ENCODE measurements at regions not wholly inside any gene's neighbourhood (a gene's known extent, or its start where the extent isn't known, plus 50 kb on each side); places are given as distances from the start of the nearest gene placed in this dataset.

- no peak for ATAC-seq
- 23% methylated on average over 4 of the region's 4 CpGs for WGBS (ENCODE audit: missing lambda C conversion rate)
- FAIRE-seq: no peak
- Histone ChIP-seq H3K9me3 (no peaks in the 10 kb centered on the region), H3K4me1 (no peaks in the 10 kb centered on the region), H3K27ac (no peak overlapping the region), H3K4me3 (no peak overlapping the region), H3K4me2 (no peak overlapping the region)
- TF ChIP-seq SREBF2 (IDR thresholded peaks at IDR 0.05): no peak
- no peak for TF ChIP-seq EHF (CRISPR knock-in tag; IDR thresholded peaks at IDR 0.05)
- TF ChIP-seq EHMT2 (IDR thresholded peaks at IDR 0.05; ENCODE audit: low read depth): no peak
- no peak for TF ChIP-seq KDM1A (IDR thresholded peaks at IDR 0.05; ENCODE audit: low read depth)
- TF ChIP-seq HDAC2 (IDR thresholded peaks at IDR 0.05): no peak
- TF ChIP-seq RAD21 (conservative IDR thresholded peaks at IDR 0.05 in 1 of 2, IDR thresholded peaks at IDR 0.05 in 1 of 2): no peak
- TF ChIP-seq, protein P1, sequence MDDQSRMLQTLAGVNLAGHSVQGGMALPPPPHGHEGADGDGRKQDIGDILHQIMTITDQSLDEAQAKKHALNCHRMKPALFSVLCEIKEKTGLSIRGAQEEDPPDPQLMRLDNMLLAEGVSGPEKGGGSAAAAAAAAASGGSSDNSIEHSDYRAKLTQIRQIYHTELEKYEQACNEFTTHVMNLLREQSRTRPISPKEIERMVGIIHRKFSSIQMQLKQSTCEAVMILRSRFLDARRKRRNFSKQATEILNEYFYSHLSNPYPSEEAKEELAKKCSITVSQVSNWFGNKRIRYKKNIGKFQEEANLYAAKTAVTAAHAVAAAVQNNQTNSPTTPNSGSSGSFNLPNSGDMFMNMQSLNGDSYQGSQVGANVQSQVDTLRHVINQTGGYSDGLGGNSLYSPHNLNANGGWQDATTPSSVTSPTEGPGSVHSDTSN (IDR thresholded peaks at IDR 0.05): no peak
- no peak for TF ChIP-seq FOSB (CRISPR knock-in tag; IDR thresholded peaks at IDR 0.05)
- no peak for TF ChIP-seq CTCF (IDR thresholded peaks at IDR 0.05)
- no peak for TF ChIP-seq ZFP36 (IDR thresholded peaks at IDR 0.05; ENCODE audit: borderline replicate concordance, partially characterized antibody)
- no peak for TF ChIP-seq HOXA7 (CRISPR knock-in tag; IDR thresholded peaks at IDR 0.05)
- no peak for TF ChIP-seq ZNF302 (CRISPR knock-in tag; IDR thresholded peaks at IDR 0.05)
- TF ChIP-seq NPAS2 (CRISPR knock-in tag; IDR thresholded peaks at IDR 0.05; ENCODE audit: borderline replicate concordance): no peak
- TF ChIP-seq ZC3H11A (IDR thresholded peaks at IDR 0.05): no peak
- no peak for TF ChIP-seq SMC3 (IDR thresholded peaks at IDR 0.05)
- TF ChIP-seq MYC (IDR thresholded peaks at IDR 0.05; ENCODE audit: borderline replicate concordance, low read length): no peak
- TF ChIP-seq POLR2A (IDR thresholded peaks at IDR 0.05; ENCODE audit: low read length): no peak
- no peak for TF ChIP-seq JUNB (IDR thresholded peaks at IDR 0.05)
- TF ChIP-seq ELK1 (IDR thresholded peaks at IDR 0.05; ENCODE audit: low read depth, low read length): no peak
- ChIA-PET CTCF (no interaction called here), POLR2A (no interaction called here)
- no peak for DNase-seq (ENCODE audit: low read depth in 1 of 2, low spot score in 1 of 2)
Observed at GRCh38 chr11:97615546-97615945, 1225.7 kb downstream of the JRKL start.

- CTCF ChIA-PET: no interaction called here
- FAIRE-seq (no peak), ATAC-seq (no peak), DNase-seq (ENCODE audit: low read depth in 1 of 2, low spot score in 1 of 2) (no peak)
- Histone ChIP-seq H3K4me1 (no peaks in the 10 kb centered on the region), H3K4me3 (no peak overlapping the region), H3K9me3 (no peaks in the 10 kb centered on the region), H3K27ac (no peak overlapping the region), H3K4me2 (no peak overlapping the region)
- 24% methylated on average over 3 of the region's 3 CpGs for WGBS (ENCODE audit: missing lambda C conversion rate)
- POLR2A ChIA-PET: no interaction called here
- TF ChIP-seq TP53 (CRISPR knock-in tag; IDR thresholded peaks at IDR 0.05) (no peak), ESRRA (IDR thresholded peaks at IDR 0.05; ENCODE audit: borderline replicate concordance, low read length) (no peak), KDM1A (IDR thresholded peaks at IDR 0.05; ENCODE audit: low read depth) (no peak), TFCP2L1 (CRISPR knock-in tag; IDR thresholded peaks at IDR 0.05) (no peak), RFX5 (IDR thresholded peaks at IDR 0.05) (no peak), CBX8 (IDR thresholded peaks at IDR 0.05) (no peak), REST (IDR thresholded peaks at IDR 0.05) (no peak), RNF2 (IDR thresholded peaks at IDR 0.05; ENCODE audit: borderline replicate concordance, low read depth) (no peak), NR3C1 (IDR thresholded peaks at IDR 0.05) (no peak), BCL3 (IDR thresholded peaks at IDR 0.05) (no peak), NFE2L2 (conservative IDR thresholded peaks at IDR 0.05; ENCODE audit: low read length) (no peak), NPAS2 (CRISPR knock-in tag; IDR thresholded peaks at IDR 0.05; ENCODE audit: borderline replicate concordance) (no peak)
- TF ChIP-seq, protein P2, sequence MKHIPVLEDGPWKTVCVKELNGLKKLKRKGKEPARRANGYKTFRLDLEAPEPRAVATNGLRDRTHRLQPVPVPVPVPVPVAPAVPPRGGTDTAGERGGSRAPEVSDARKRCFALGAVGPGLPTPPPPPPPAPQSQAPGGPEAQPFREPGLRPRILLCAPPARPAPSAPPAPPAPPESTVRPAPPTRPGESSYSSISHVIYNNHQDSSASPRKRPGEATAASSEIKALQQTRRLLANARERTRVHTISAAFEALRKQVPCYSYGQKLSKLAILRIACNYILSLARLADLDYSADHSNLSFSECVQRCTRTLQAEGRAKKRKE (CRISPR knock-in tag; IDR thresholded peaks at IDR 0.05; ENCODE audit: low read depth): no peak
- TF ChIP-seq, protein P3, sequence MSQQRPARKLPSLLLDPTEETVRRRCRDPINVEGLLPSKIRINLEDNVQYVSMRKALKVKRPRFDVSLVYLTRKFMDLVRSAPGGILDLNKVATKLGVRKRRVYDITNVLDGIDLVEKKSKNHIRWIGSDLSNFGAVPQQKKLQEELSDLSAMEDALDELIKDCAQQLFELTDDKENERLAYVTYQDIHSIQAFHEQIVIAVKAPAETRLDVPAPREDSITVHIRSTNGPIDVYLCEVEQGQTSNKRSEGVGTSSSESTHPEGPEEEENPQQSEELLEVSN (IDR thresholded peaks at IDR 0.05; ENCODE audit: borderline replicate concordance, low read depth): no peak
Observed at GRCh38 chr11:97617031-97617430, 1227.2 kb downstream of the JRKL start.

Measured in A549 (cell line).